Panc1 (cell line): ENCODE measurements at regions not wholly inside any gene's neighbourhood (a gene's known extent, or its start where the extent isn't known, plus 50 kb on each side); places are given as distances from the start of the nearest gene placed in this dataset.
A peak's percentile ranks its signal among the peaks of the same experiment; 100 is the strongest.

Experiments used
- ATAC-seq: fragments of 200-7000 bp; cut with Tn5 transposase; 2 replicates; pipeline ENCODE4 v1.9.1; 2020; ENCODE audit warnings: mild to moderate bottlenecking, moderate library complexity
- BruUV-seq: library from RNA; stranded (reverse); fragments of 400-500 nt; replicated peaks from 2 replicates; lab custom pipeline; 2021; lab: Mats Ljungman, UMichigan
- CTCF ChIA-PET: fragments of 300-600 bp; sonication (Branson Sonifier 250); formaldehyde crosslinking; loops from one replicate; lab custom pipeline; 2022; ENCODE audit warnings: antibody characterized with exemption; lab: Charles Lee
- POLR2A ChIA-PET: fragments of 300-600 bp; sonication (Branson Sonifier 250); formaldehyde crosslinking; loops from one replicate; lab custom pipeline; 2022; ENCODE audit warnings: antibody characterized with exemption; lab: Charles Lee
- DNase-seq: peaks from one replicate; pipeline ENCODE4 v3.0.0-alpha.2; 2010; ENCODE audit warnings: low read depth, low spot score
- H3K27ac ChIP-seq: 2 replicates; pipeline ENCODE4 v1.5.1; 2011; ENCODE audit warnings: mild to moderate bottlenecking, low read length, inconsistent platforms
- H3K27me3 ChIP-seq: fragments of 200-500 bp; sonication (Bioruptor generic); 2 replicates; pipeline ENCODE4 v1.6.0; 2014; ENCODE audit warnings: low read length, inconsistent platforms; ENCODE audit not compliant: control insufficient read depth, insufficient read depth
- H3K36me3 ChIP-seq: fragments of 200-500 bp; sonication (Bioruptor generic); 2 replicates; pipeline ENCODE4 v1.5.1; 2014; ENCODE audit warnings: inconsistent platforms, mild to moderate bottlenecking, low read length, moderate library complexity; ENCODE audit not compliant: control insufficient read depth, insufficient read depth
- H3K4me1 ChIP-seq: 2 replicates; pipeline ENCODE4 v1.5.1; 2011; ENCODE audit warnings: inconsistent platforms, mild to moderate bottlenecking, low read length, moderate library complexity; ENCODE audit not compliant: control insufficient read depth, insufficient read depth
- H3K4me3 ChIP-seq, 2 experiments: 2 replicates each; pipeline ENCODE4 v1.5.1; 2011 to 2012; ENCODE audit warnings: low read depth in 2 of 2, low read length in 2 of 2, mild to moderate bottlenecking in 2 of 2, inconsistent platforms in 1 of 2, moderate library complexity in 1 of 2
- H3K9me3 ChIP-seq: fragments of 200-500 bp; sonication (Bioruptor generic); 2 replicates; pipeline ENCODE4 v1.5.1; 2014; ENCODE audit warnings: low read depth, mild to moderate bottlenecking, inconsistent platforms, low read length, moderate library complexity; ENCODE audit not compliant: control insufficient read depth, insufficient read depth
- POLR2AphosphoS5 ChIP-seq: IDR thresholded peaks from 2 replicates; pipeline ENCODE4 v1.6.1; 2012; ENCODE audit warnings: mild to moderate bottlenecking, low read depth, low read length, moderate library complexity
- SIN3A ChIP-seq: IDR thresholded peaks from 2 replicates; pipeline ENCODE4 v1.6.1; 2012; ENCODE audit warnings: low read depth, mild to moderate bottlenecking, low read length, moderate library complexity, borderline replicate concordance; ENCODE audit not compliant: insufficient read depth
- TCF7L2 ChIP-seq: IDR thresholded peaks from 2 replicates; pipeline ENCODE4 v1.6.1; 2011; ENCODE audit warnings: mild to moderate bottlenecking, low read depth, low read length, inconsistent platforms
- in situ Hi-C: cut with HindIII; loops from 2 replicates; pipeline ENCODE4 v1.10.0; 2016; ENCODE audit warnings: low sequenced_read_pairs, low pct_unique_long_range_greater_than_20kb
- intact Hi-C: fragments of 100-400 bp; cut with micrococcal nuclease; formaldehyde crosslinking; loops from one replicate; pipeline ENCODE4 v1.10.0; 2022; ENCODE audit not compliant: unreplicated experiment
- TF ChIP-seq, protein P1 (sequence below): fragments of 450-650 bp; IDR thresholded peaks from 2 replicates; pipeline ENCODE4 v1.5.1; 2017; ENCODE audit warnings: mild to moderate bottlenecking
- TF ChIP-seq, protein P2 (sequence below), 2 experiments: IDR thresholded peaks; 2 replicates each; pipeline ENCODE4 v1.6.1; 2011 to 2012; ENCODE audit warnings: low read depth in 2 of 2, control low read depth in 1 of 2, low read length in 1 of 2, mild to moderate bottlenecking in 1 of 2, moderate library complexity in 1 of 2; ENCODE audit not compliant: insufficient read depth in 1 of 2

DNA sequence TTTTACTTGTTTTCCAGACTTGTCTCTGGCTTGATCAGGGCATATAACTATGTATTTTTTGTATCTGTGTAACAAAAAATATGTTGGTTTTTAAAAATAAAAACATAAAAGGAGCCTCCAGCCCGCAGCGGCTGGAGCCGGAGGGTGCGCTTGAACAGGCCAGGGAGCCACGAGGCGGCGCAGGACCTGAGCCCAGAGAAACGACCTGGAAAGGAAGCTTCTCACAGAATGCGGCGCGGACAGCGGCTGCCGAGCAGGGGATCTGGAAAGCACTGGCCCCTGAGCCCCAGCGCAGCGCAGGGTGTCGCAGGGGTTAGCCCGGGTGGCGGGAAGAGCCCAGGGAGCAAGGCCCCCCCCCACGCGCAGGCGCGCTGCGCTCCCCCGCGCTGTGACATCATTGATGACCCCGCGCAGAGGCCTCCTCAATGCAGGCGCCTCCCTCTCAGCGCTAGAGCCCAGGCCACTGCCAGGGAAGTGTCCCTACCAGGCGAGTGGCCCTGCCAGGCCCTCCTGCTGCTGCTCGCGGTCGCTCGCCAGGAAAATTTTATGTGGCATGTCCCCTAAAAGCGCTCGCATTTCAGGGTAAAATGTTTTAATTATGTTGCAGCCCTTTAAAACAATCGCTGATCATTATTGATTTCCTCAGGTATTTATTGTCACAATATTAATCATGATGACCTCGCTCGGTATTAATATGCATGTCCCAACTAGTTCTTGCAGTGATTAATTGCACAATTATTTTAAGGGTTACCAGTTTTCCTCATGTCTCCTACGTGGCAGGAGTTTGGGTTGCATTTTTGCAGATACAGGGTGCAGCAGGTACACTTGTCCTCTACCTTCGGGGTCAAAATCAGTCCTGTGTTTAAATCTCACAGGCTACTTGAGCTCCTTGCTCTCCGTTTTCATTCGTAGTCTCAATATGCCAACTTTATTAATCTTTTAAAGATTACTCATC is 134.2 kb downstream of the USP22 start:
- ChIA-PET CTCF (no interaction called here), POLR2A (no interaction called here)
- ATAC-seq (peak; percentile 100), DNase-seq (no peak)
- in situ Hi-C loops (no loop called here), intact Hi-C loops (no loop called here)
- no TSS peak for BruUV-seq
- TF ChIP-seq, protein P1, sequence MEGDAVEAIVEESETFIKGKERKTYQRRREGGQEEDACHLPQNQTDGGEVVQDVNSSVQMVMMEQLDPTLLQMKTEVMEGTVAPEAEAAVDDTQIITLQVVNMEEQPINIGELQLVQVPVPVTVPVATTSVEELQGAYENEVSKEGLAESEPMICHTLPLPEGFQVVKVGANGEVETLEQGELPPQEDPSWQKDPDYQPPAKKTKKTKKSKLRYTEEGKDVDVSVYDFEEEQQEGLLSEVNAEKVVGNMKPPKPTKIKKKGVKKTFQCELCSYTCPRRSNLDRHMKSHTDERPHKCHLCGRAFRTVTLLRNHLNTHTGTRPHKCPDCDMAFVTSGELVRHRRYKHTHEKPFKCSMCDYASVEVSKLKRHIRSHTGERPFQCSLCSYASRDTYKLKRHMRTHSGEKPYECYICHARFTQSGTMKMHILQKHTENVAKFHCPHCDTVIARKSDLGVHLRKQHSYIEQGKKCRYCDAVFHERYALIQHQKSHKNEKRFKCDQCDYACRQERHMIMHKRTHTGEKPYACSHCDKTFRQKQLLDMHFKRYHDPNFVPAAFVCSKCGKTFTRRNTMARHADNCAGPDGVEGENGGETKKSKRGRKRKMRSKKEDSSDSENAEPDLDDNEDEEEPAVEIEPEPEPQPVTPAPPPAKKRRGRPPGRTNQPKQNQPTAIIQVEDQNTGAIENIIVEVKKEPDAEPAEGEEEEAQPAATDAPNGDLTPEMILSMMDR: peak; percentile 76
- TF ChIP-seq, protein P2, sequence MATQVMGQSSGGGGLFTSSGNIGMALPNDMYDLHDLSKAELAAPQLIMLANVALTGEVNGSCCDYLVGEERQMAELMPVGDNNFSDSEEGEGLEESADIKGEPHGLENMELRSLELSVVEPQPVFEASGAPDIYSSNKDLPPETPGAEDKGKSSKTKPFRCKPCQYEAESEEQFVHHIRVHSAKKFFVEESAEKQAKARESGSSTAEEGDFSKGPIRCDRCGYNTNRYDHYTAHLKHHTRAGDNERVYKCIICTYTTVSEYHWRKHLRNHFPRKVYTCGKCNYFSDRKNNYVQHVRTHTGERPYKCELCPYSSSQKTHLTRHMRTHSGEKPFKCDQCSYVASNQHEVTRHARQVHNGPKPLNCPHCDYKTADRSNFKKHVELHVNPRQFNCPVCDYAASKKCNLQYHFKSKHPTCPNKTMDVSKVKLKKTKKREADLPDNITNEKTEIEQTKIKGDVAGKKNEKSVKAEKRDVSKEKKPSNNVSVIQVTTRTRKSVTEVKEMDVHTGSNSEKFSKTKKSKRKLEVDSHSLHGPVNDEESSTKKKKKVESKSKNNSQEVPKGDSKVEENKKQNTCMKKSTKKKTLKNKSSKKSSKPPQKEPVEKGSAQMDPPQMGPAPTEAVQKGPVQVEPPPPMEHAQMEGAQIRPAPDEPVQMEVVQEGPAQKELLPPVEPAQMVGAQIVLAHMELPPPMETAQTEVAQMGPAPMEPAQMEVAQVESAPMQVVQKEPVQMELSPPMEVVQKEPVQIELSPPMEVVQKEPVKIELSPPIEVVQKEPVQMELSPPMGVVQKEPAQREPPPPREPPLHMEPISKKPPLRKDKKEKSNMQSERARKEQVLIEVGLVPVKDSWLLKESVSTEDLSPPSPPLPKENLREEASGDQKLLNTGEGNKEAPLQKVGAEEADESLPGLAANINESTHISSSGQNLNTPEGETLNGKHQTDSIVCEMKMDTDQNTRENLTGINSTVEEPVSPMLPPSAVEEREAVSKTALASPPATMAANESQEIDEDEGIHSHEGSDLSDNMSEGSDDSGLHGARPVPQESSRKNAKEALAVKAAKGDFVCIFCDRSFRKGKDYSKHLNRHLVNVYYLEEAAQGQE (IDR thresholded peaks at IDR 0.05; ENCODE audit: insufficient read depth in 1 of 2, low read depth in 2 of 2, low read length in 1 of 2): no peak
- TF ChIP-seq POLR2AphosphoS5 (peak; percentile 56), TCF7L2 (0 out of 2 replicates have a peak, but pooled peaks have one; percentile 52)
- Histone ChIP-seq H3K9me3 (no peaks in the 10 kb centered on the region), H3K4me3 (peak overlapping the region; percentile 42 to 58), H3K4me1 (peaks cover 5% of the 10 kb centered on the region; the same call in 1 of the 2 replicates), H3K27ac (peak overlapping the region; percentile 77), H3K27me3 (no peaks in the 10 kb centered on the region), H3K36me3 (no peaks in the 10 kb centered on the region)

DNA sequence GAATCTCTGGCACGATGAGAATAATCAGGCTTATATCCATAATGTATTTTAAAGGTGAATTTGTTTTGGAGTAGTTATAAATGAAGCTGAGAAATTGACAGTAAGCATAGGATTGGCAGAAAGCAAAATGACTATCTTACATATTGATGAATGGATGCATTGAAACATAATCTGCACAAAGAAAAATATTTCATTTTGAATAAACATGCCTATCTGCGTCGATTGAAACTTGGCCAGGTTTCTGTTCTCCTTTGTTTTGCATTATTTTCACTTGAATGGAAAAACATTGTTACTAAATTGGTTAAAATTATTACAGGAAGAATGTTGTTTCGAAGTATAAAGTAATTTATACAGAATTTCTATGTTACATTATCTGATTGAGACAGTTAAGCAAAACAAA is 128.2 kb downstream of the USP22 start:
- Histone ChIP-seq H3K9me3 (no peaks in the 10 kb centered on the region), H3K27me3 (no peaks in the 10 kb centered on the region), H3K4me3 (no peak overlapping the region), H3K27ac (no peak overlapping the region), H3K4me1 (no peaks in the 10 kb centered on the region), H3K36me3 (no peaks in the 10 kb centered on the region)
- ChIA-PET CTCF (interaction anchor here (0.7 kb wide), 1 partner anchor 278 kb away, joined by 3 read pairs; no protein-coding TSS in a partner anchor), POLR2A (no interaction called here)
- intact Hi-C loops (no loop called here), in situ Hi-C loops (no loop called here)
- no TSS peak for BruUV-seq
- TF ChIP-seq POLR2AphosphoS5: no peak
- no peak for TF ChIP-seq TCF7L2
- no peak for TF ChIP-seq SIN3A
- DNase-seq: no peak
- ATAC-seq: no peak

DNA sequence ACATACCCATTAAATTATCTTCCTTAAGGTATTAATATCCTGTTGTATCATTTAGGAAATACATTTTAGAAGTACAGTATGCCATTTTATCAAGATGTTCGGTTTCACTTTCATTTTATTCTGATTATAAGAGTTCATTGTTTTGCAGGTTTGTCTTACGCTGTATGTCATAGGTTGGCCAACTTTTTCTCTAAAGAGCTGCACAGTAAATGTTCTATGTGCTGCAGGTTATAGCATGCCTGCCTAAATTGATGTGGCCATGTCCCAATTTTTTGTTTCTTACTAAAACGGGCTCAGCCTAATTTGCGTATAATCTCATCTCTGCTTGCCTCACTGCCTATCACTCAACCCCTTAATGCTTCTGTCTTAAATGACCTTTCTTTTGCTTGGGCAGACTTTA is 126.4 kb downstream of the USP22 start:
- POLR2A ChIA-PET: no interaction called here
- no peak overlapping the region for H3K27ac ChIP-seq
- in situ Hi-C loops: no loop called here

More for the DNA sequence above, 126.4 kb downstream of the USP22 start:
- Histone ChIP-seq H3K9me3 (no peaks in the 10 kb centered on the region), H3K36me3 (no peaks in the 10 kb centered on the region), H3K4me3 (no peak overlapping the region), H3K4me1 (no peaks in the 10 kb centered on the region), H3K27me3 (no peaks in the 10 kb centered on the region)
- DNase-seq: no peak
- no TSS peak for BruUV-seq
- CTCF ChIA-PET: no interaction called here
- no peak for TF ChIP-seq TCF7L2
- TF ChIP-seq, protein P1: no peak
- no peak for TF ChIP-seq POLR2AphosphoS5
- no peak for TF ChIP-seq SIN3A
- intact Hi-C loops: no loop called here
- ATAC-seq: no peak
